ENCODE measurements at regions not wholly inside any gene's neighbourhood (a gene's known extent, or its start where the extent isn't known, plus 50 kb on each side); places are given as distances from the start of the nearest gene placed in this dataset.

- TF ChIP-seq CTCF (IDR thresholded peaks at IDR 0.05) (no peak), POLR2AphosphoS5 (IDR thresholded peaks at IDR 0.05) (no peak), POLR2A (IDR thresholded peaks at IDR 0.05) (no peak)
These were observed 524.2 kb downstream of the ACTL7B start for GRCh38 chr9:108331596-108331995.
